ENCODE measurements at regions not wholly inside any gene's neighbourhood (a gene's known extent, or its start where the extent isn't known, plus 50 kb on each side); places are given as distances from the start of the nearest gene placed in this dataset.

DNA sequence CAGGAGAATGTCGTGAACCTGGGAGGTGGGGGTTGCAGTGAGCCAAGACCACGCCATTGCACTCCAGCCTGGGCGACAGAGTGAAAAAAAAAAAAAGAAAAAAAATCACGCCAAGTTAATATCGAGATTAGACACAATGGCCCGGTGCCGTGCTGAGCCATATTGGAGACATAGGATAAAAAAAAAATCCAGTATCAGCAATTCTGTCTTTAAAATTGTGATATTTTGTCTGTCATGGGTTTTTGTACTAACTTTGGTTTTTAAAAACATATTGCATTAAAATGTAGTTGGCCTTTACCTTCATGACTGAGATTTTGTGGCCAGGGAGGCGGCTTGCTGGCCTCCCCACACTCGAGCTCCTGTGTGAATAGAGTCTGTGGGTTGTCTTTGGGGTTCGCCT, 62.8 kb upstream of the PITRM1 start:
- CTCF ChIA-PET = interaction anchor here (7.5 kb wide), 1 partner anchor 1422 kb away, joined by 102 read pairs; no protein-coding TSS in a partner anchor
- H3K27ac Mint-ChIP-seq = no peak overlapping the region

GRCh38 chr10:3233486-3233990, 61.0 kb upstream of the PITRM1 start:
- no peak overlapping the region for H2AFZ ChIP-seq (ENCODE audit: insufficient read depth, low read depth, low read length, poor library complexity, severe bottlenecking)
- H3K4me3 ChIP-seq (ENCODE audit: control extremely low read depth in 1 of 5, extremely low read depth in 1 of 5, insufficient read depth in 1 of 5, low read depth in 2 of 5, low read length in 4 of 5) = no peak overlapping the region
- peaks cover 0 to under 1% (median 0%) of the 10 kb centered on the region in 4 experiments for H3K27me3 ChIP-seq (replicated peaks in 1 of 4; ENCODE audit: control extremely low read depth in 1 of 4, control insufficient read depth in 3 of 4, insufficient read depth in 4 of 4, low read length in 3 of 4)
- no peak overlapping the region for H3K9ac ChIP-seq (ENCODE audit: low read length)
- H3K9me3 ChIP-seq (ENCODE audit: control extremely low read depth in 1 of 3, control insufficient read depth in 2 of 3, insufficient read depth in 1 of 3, low read length in 2 of 3) = peaks cover 0 to 3% (median 0%) of the 10 kb centered on the region in 3 donors
- 100% methylated on average over 2 of the region's 5 CpGs for WGBS (ENCODE audit: insufficient coverage)
- Mint-ChIP-seq H3K4me1 (no peaks in the 10 kb centered on the region), H3K4me3 (no peak overlapping the region), H3K9me3 (ENCODE audit: insufficient read depth) (no peaks in the 10 kb centered on the region), H3K27ac (no peak overlapping the region), H3K27me3 (peaks cover 6% of the 10 kb centered on the region)
- no peak for DNase-seq
- intact Hi-C loops (cut with micrococcal nuclease) = no loop called here
- no peaks in the 10 kb centered on the region for H3K79me2 ChIP-seq (ENCODE audit: control insufficient read depth, insufficient read depth, low read length)
- no peak for ATAC-seq (ENCODE audit: low read depth)
- ChIA-PET CTCF (no interaction called here), POLR2A (no interaction called here)
- no peak for TF ChIP-seq EZH2 (IDR thresholded peaks at IDR 0.05; ENCODE audit: borderline replicate concordance, insufficient read depth, low read depth, low read length, poor library complexity, severe bottlenecking)
- TF ChIP-seq CTCF (IDR thresholded peaks at IDR 0.05) = no peak
- H3K36me3 ChIP-seq (replicated peaks in 1 of 2; ENCODE audit: control extremely low read depth in 1 of 2, control insufficient read depth in 1 of 2, extremely low read depth in 1 of 2, insufficient read depth in 2 of 2, low read length in 1 of 2) = no peaks in the 10 kb centered on the region
- no peaks in the 10 kb centered on the region for H3K4me1 ChIP-seq (ENCODE audit: control insufficient read depth in 2 of 2, insufficient read depth in 2 of 2, low read length in 2 of 2)
- no peak overlapping the region for H3K27ac ChIP-seq (ENCODE audit: low read length in 2 of 2)
- no peak overlapping the region for H3K4me2 ChIP-seq (replicated peaks; ENCODE audit: low read depth, low read length, poor library complexity, severe bottlenecking)
- H4K20me1 ChIP-seq (ENCODE audit: control insufficient read depth, insufficient read depth, low read length, poor library complexity, severe bottlenecking) = no peaks in the 10 kb centered on the region

More for the DNA sequence above, 62.8 kb upstream of the PITRM1 start:
- H3K9me3 ChIP-seq (ENCODE audit: control extremely low read depth in 1 of 3, control insufficient read depth in 2 of 3, insufficient read depth in 1 of 3, low read length in 2 of 3) = peaks cover 0 to 3% (median 0%) of the 10 kb centered on the region in 3 donors
- peaks cover 0 to 12% (median 4%) of the 10 kb centered on the region in 4 experiments for H3K27me3 ChIP-seq (replicated peaks in 1 of 4; ENCODE audit: control extremely low read depth in 1 of 4, control insufficient read depth in 3 of 4, insufficient read depth in 4 of 4, low read length in 3 of 4)
- Mint-ChIP-seq H3K27me3 (peaks cover 9% of the 10 kb centered on the region), H3K9me3 (ENCODE audit: insufficient read depth) (no peaks in the 10 kb centered on the region), H3K4me3 (no peak overlapping the region), H3K4me1 (peaks cover 5% of the 10 kb centered on the region)
- no peaks in the 10 kb centered on the region for H3K36me3 ChIP-seq (replicated peaks in 1 of 2; ENCODE audit: control extremely low read depth in 1 of 2, control insufficient read depth in 1 of 2, extremely low read depth in 1 of 2, insufficient read depth in 2 of 2, low read length in 1 of 2)
- no peak for ATAC-seq (ENCODE audit: low read depth)
- no peak for DNase-seq
- POLR2A ChIA-PET = interaction anchor here (0.7 kb wide), 1 partner anchor 810 kb away, joined by 3 read pairs; no protein-coding TSS in a partner anchor
- no peak overlapping the region for H2AFZ ChIP-seq (ENCODE audit: insufficient read depth, low read depth, low read length, poor library complexity, severe bottlenecking)
- TF ChIP-seq CTCF (IDR thresholded peaks at IDR 0.05) (no peak), EZH2 (IDR thresholded peaks at IDR 0.05; ENCODE audit: borderline replicate concordance, insufficient read depth, low read depth, low read length, poor library complexity, severe bottlenecking) (no peak)
- H3K4me2 ChIP-seq (replicated peaks; ENCODE audit: low read depth, low read length, poor library complexity, severe bottlenecking) = no peak overlapping the region
- H3K9ac ChIP-seq (ENCODE audit: low read length) = no peak overlapping the region
- H3K4me1 ChIP-seq (ENCODE audit: control insufficient read depth in 2 of 2, insufficient read depth in 2 of 2, low read length in 2 of 2) = peaks cover 0 to 5% of the 10 kb centered on the region in 2 donors
- 85% methylated on average over 4 of the region's 10 CpGs for WGBS (ENCODE audit: insufficient coverage)
- no peaks in the 10 kb centered on the region for H3K79me2 ChIP-seq (ENCODE audit: control insufficient read depth, insufficient read depth, low read length)
- H3K27ac ChIP-seq (ENCODE audit: low read length in 2 of 2) = no peak overlapping the region
- H3K4me3 ChIP-seq (ENCODE audit: control extremely low read depth in 1 of 5, extremely low read depth in 1 of 5, insufficient read depth in 1 of 5, low read depth in 2 of 5, low read length in 4 of 5) = no peak overlapping the region
- intact Hi-C loops (cut with micrococcal nuclease) = no loop called here
- no peaks in the 10 kb centered on the region for H4K20me1 ChIP-seq (ENCODE audit: control insufficient read depth, insufficient read depth, low read length, poor library complexity, severe bottlenecking)

Measured in B cell (primary cell).